HCT116 (cell line): ENCODE measurements at regions not wholly inside any gene's neighbourhood (a gene's known extent, or its start where the extent isn't known, plus 50 kb on each side); places are given as distances from the start of the nearest gene placed in this dataset.

Experiments
- ATAC-seq: fragments of 200-7000 bp; cut with Tn5 transposase; 2 replicates; pipeline ENCODE4 v1.9.1; 2020; ENCODE audit warnings: mild to moderate bottlenecking, moderate library complexity
- BruUV-seq: library from RNA; stranded (reverse); fragments of 400-500 nt; replicated peaks from 2 replicates; lab custom pipeline; 2021; lab: Mats Ljungman, UMichigan
- CTCF ChIA-PET: fragments of 300-600 bp; sonication (Branson Sonifier 250); formaldehyde crosslinking; loops from one replicate; lab custom pipeline; 2021; ENCODE audit warnings: antibody characterized with exemption; lab: Charles Lee
- POLR2A ChIA-PET: fragments of 300-600, 350-600 bp; sonication (Branson Sonifier 250); formaldehyde crosslinking; loops from one replicate; lab custom pipeline; 2021; ENCODE audit warnings: antibody characterized with exemption; lab: Charles Lee
- RAD21 ChIA-PET, 2 experiments: fragments of 300-600 bp; sonication (Branson Sonifier 250); formaldehyde crosslinking; loops; one replicate each; lab custom pipeline; 2023; ENCODE audit warnings: low total read pairs in 2 of 2; ENCODE audit not compliant: uncharacterized antibody in 2 of 2, unreplicated experiment in 2 of 2, low non-redundant PET in 1 of 2; lab: Charles Lee
- DNase-seq: peaks from one replicate; pipeline ENCODE4 v3.0.0-alpha.2; 2010; ENCODE audit warnings: low read depth, low spot score
- H2AFZ ChIP-seq: fragments of 200-600 bp; shearing (Covaris generic), sonication (generic); 2 replicates; pipeline ENCODE4 v1.6.1; 2017; ENCODE audit warnings: low read depth, mixed run types, mixed read lengths, antibody characterized with exemption, low read length; ENCODE audit not compliant: poor library complexity, severe bottlenecking
- H3K27ac ChIP-seq: 2 replicates; pipeline ENCODE4 v1.5.1; 2012; ENCODE audit warnings: low read depth, low read length
- H3K27me3 ChIP-seq: fragments of 200-600 bp; sonication (generic); 2 replicates; pipeline ENCODE4 v1.6.1; 2016; ENCODE audit warnings: mixed run types, low read length, mixed read lengths; ENCODE audit not compliant: insufficient read depth
- H3K36me3 ChIP-seq, 2 experiments: fragments of 200-500 bp in 1 of 2; fragments of 200-600 bp in 1 of 2; sonication (Bioruptor generic) in 1 of 2; sonication (generic) in 1 of 2; 2 replicates each; pipeline versions ENCODE4 v1.5.1 to v1.6.1; 2014 to 2016; ENCODE audit warnings: low read length in 2 of 2, inconsistent platforms in 1 of 2, mixed read lengths in 1 of 2, mixed run types in 1 of 2; ENCODE audit not compliant: insufficient read depth in 2 of 2, control insufficient read depth in 1 of 2
- H3K4me1 ChIP-seq, 2 experiments: fragments of 200-600 bp in 1 of 2; sonication (generic) in 1 of 2; 2 replicates each; pipeline versions ENCODE4 v1.5.1 to v1.6.1; 2012 to 2017; ENCODE audit warnings: low read length in 2 of 2, inconsistent platforms in 1 of 2, mild to moderate bottlenecking in 1 of 2, mixed read lengths in 1 of 2, mixed run types in 1 of 2, moderate library complexity in 1 of 2; ENCODE audit not compliant: insufficient read depth in 2 of 2, control insufficient read depth in 1 of 2
- H3K4me2 ChIP-seq: fragments of 200-600 bp; sonication (generic); 2 replicates; pipeline ENCODE4 v1.6.1; 2017; ENCODE audit warnings: mixed run types, low read length, mixed read lengths
- H3K4me3 ChIP-seq, 2 experiments: fragments of 200-600 bp in 1 of 2; sonication (generic) in 1 of 2; replicated peaks in 1 of 2; 2 replicates each; pipeline ENCODE4 v1.5.1; 2011 to 2016; ENCODE audit warnings: low read length in 2 of 2, control low read depth in 1 of 2, low read depth in 1 of 2, mild to moderate bottlenecking in 1 of 2, mixed read lengths in 1 of 2, mixed run types in 1 of 2
- H3K79me2 ChIP-seq: fragments of 200-600 bp; sonication (generic); 2 replicates; pipeline ENCODE4 v1.6.1; 2017; ENCODE audit warnings: mild to moderate bottlenecking, mixed run types, low read length, moderate library complexity, mixed read lengths; ENCODE audit not compliant: insufficient read depth
- H3K9ac ChIP-seq: fragments of 200-600 bp; sonication (generic); 2 replicates; pipeline ENCODE4 v1.6.1; 2016; ENCODE audit warnings: low read length, mixed read lengths
- H3K9me2 ChIP-seq: fragments of 200-600 bp; sonication (generic), shearing (Covaris generic); 2 replicates; pipeline ENCODE4 v1.6.1; 2017; ENCODE audit warnings: mixed run types, mild to moderate bottlenecking, moderate library complexity; ENCODE audit not compliant: insufficient read depth
- H3K9me3 ChIP-seq, 2 experiments: fragments of 200-500 bp in 1 of 2; fragments of 200-600 bp in 1 of 2; sonication (Bioruptor generic) in 1 of 2; sonication (generic) in 1 of 2; 2 replicates each; pipeline ENCODE4 v1.6.1; 2014 to 2017; ENCODE audit warnings: low read length in 2 of 2, mixed read lengths in 2 of 2, inconsistent platforms in 1 of 2, low read depth in 1 of 2, mild to moderate bottlenecking in 1 of 2, mixed run types in 1 of 2, moderate library complexity in 1 of 2; ENCODE audit not compliant: control insufficient read depth in 1 of 2, insufficient read depth in 1 of 2
- H4K20me1 ChIP-seq: fragments of 200-600 bp; sonication (generic), shearing (Covaris generic); 2 replicates; pipeline ENCODE4 v1.6.1; 2017; ENCODE audit warnings: mixed run types, mild to moderate bottlenecking, moderate library complexity; ENCODE audit not compliant: insufficient read depth
- ATF3 ChIP-seq: IDR thresholded peaks from 2 replicates; pipeline ENCODE4 v1.6.1; 2012
- CBX3 ChIP-seq: IDR thresholded peaks from 2 replicates; pipeline ENCODE4 v1.6.1; 2012; ENCODE audit warnings: low read depth
- CTCF ChIP-seq, 3 experiments: fragments of 200-600 bp in 1 of 3; sonication (generic) in 1 of 3; IDR thresholded peaks in 2 of 3; conservative IDR thresholded peaks in 1 of 3; 2 replicates each; pipeline ENCODE4 v1.5.1; 2012 to 2017; ENCODE audit warnings: low read depth in 2 of 3, low read length in 2 of 3, antibody characterized with exemption in 1 of 3, borderline replicate concordance in 1 of 3, control low read depth in 1 of 3, mild to moderate bottlenecking in 1 of 3, mixed read lengths in 1 of 3, mixed run types in 1 of 3, moderate library complexity in 1 of 3; ENCODE audit not compliant: insufficient read depth in 1 of 3
- EGR1 ChIP-seq: IDR thresholded peaks from 2 replicates; pipeline ENCODE4 v1.6.1; 2012; ENCODE audit warnings: low read depth
- ELF1 ChIP-seq: IDR thresholded peaks from 2 replicates; pipeline ENCODE4 v1.6.1; 2012; ENCODE audit warnings: low read depth, borderline replicate concordance
- EZH2 ChIP-seq: fragments of 200-600 bp; sonication (generic); IDR thresholded peaks from 2 replicates; pipeline ENCODE4 v1.6.1; 2017; ENCODE audit warnings: antibody characterized with exemption, mixed run types
- EZH2phosphoT487 ChIP-seq: fragments of 200-600 bp; IDR thresholded peaks from 2 replicates; pipeline ENCODE4 v1.6.1; 2018; ENCODE audit warnings: antibody characterized with exemption, borderline replicate concordance
- FOSL1 ChIP-seq: IDR thresholded peaks from 2 replicates; pipeline ENCODE4 v1.6.1; 2012; ENCODE audit warnings: low read depth
- MAX ChIP-seq: IDR thresholded peaks from 2 replicates; pipeline ENCODE4 v1.6.1; 2012
- POLR2A ChIP-seq: IDR thresholded peaks from 2 replicates; pipeline ENCODE4 v1.7.0; 2011; ENCODE audit warnings: borderline replicate concordance; ENCODE audit not compliant: insufficient read depth, insufficient read length; ENCODE audit errors: extremely low read depth
- RAD21 ChIP-seq: IDR thresholded peaks from 2 replicates; pipeline ENCODE4 v1.6.1; 2012; ENCODE audit warnings: low read depth, mild to moderate bottlenecking
- REST ChIP-seq: IDR thresholded peaks from 2 replicates; pipeline ENCODE4 v1.6.1; 2012; ENCODE audit warnings: low read depth
- SIN3A ChIP-seq: IDR thresholded peaks from 2 replicates; pipeline ENCODE4 v1.6.1; 2012; ENCODE audit warnings: low read depth
- SP1 ChIP-seq: IDR thresholded peaks from 2 replicates; pipeline ENCODE4 v1.6.1; 2012; ENCODE audit warnings: low read depth
- SRF ChIP-seq: IDR thresholded peaks from 2 replicates; pipeline ENCODE4 v1.6.1; 2012; ENCODE audit warnings: low read depth
- TCF7L2 ChIP-seq: IDR thresholded peaks from 2 replicates; pipeline ENCODE4 v1.7.0; 2011; ENCODE audit warnings: borderline replicate concordance, inconsistent platforms; ENCODE audit not compliant: insufficient read depth, insufficient read length; ENCODE audit errors: extremely low read depth
- YY1 ChIP-seq: IDR thresholded peaks from 2 replicates; pipeline ENCODE4 v1.6.1; 2011; ENCODE audit warnings: low read length, low read depth, moderate library complexity, mild to moderate bottlenecking; ENCODE audit not compliant: insufficient replicate concordance; ENCODE audit errors: extremely low read depth
- ZNF274 ChIP-seq: fragments of 200-500 bp; sonication (Bioruptor generic); IDR thresholded peaks from 2 replicates; pipeline ENCODE4 v1.6.1; 2014; ENCODE audit warnings: mild to moderate bottlenecking, low read depth, low read length, inconsistent platforms
- intact Hi-C: fragments of 100-400 bp; cut with micrococcal nuclease; formaldehyde crosslinking; loops from 2 replicates; pipeline ENCODE4 v1.10.0; 2022

GRCh38 chr10:61064356-61064755 lies 120.4 kb upstream of the RHOBTB1 start:
- no peaks in the 10 kb centered on the region for H3K36me3 ChIP-seq
- no peak for DNase-seq
- no peak overlapping the region for H3K4me3 ChIP-seq
- ATAC-seq = no peak
- no peaks in the 10 kb centered on the region for H3K27me3 ChIP-seq
- no peaks in the 10 kb centered on the region for H4K20me1 ChIP-seq
- H3K4me2 ChIP-seq = no peak overlapping the region
- H3K9me2 ChIP-seq = no peaks in the 10 kb centered on the region
- CTCF ChIA-PET = no interaction called here
- H3K27ac ChIP-seq = no peak overlapping the region
- no peak for TF ChIP-seq ATF3
- TF ChIP-seq REST = no peak
- TF ChIP-seq EZH2 = no peak
- TF ChIP-seq POLR2A = no peak
- TF ChIP-seq CBX3 = no peak
- TF ChIP-seq CTCF (IDR thresholded peaks at IDR 0.05 in 2 of 3, conservative IDR thresholded peaks at IDR 0.05 in 1 of 3; ENCODE audit: borderline replicate concordance in 1 of 3, insufficient read depth in 1 of 3, low read depth in 2 of 3, low read length in 2 of 3) = no peak
- TF ChIP-seq SIN3A = no peak
- no peak for TF ChIP-seq EGR1
- no peak for TF ChIP-seq SRF
- no peak for TF ChIP-seq YY1
- TF ChIP-seq FOSL1 = no peak
- no peak for TF ChIP-seq TCF7L2
- no peak for TF ChIP-seq ELF1
- TF ChIP-seq SP1 = no peak
- no peak for TF ChIP-seq ZNF274
- TF ChIP-seq RAD21 = no peak
- no peak for TF ChIP-seq EZH2phosphoT487
- no peak for TF ChIP-seq MAX
- TF ChIP-seq, all 23 proteins: peak for 0
- Histone ChIP-seq H3K9me3 (no peaks in the 10 kb centered on the region), H3K4me1 (no peaks in the 10 kb centered on the region), H2AFZ (no peak overlapping the region), H3K79me2 (no peaks in the 10 kb centered on the region), H3K9ac (no peak overlapping the region)
- intact Hi-C loops = no loop called here
- POLR2A ChIA-PET = no interaction called here
- BruUV-seq = no TSS peak
- RAD21 ChIA-PET = no interaction called here
